Motor neuron (in vitro differentiated cells): ENCODE measurements at regions not wholly inside any gene's neighbourhood (a gene's known extent, or its start where the extent isn't known, plus 50 kb on each side); places are given as distances from the start of the nearest gene placed in this dataset.

Experiments used
- ATAC-seq, 8 experiments: fragments of 200-7000 bp; cut with Tn5 transposase; replicated peaks in 6 of 8; 2 replicates each; pipeline ENCODE4 v1.8.0; 2021; ENCODE audit warnings: mild to moderate bottlenecking in 8 of 8, moderate library complexity in 8 of 8
- H3K27ac ChIP-seq, 2 donors: fragments of 250-450 bp; sonication (Bioruptor Pico); 2 replicates each; pipeline ENCODE4 v1.9.0; 2021; ENCODE audit warnings: antibody characterized with exemption in 2 of 2, mild to moderate bottlenecking in 2 of 2, moderate library complexity in 1 of 2
- H3K4me1 ChIP-seq, 2 donors: fragments of 250-450 bp; sonication (Bioruptor Pico); replicated peaks in 1 of 2; 2 replicates each; pipeline ENCODE4 v1.6.1; 2021; ENCODE audit warnings: antibody characterized with exemption in 2 of 2, mild to moderate bottlenecking in 2 of 2, moderate library complexity in 1 of 2
- H3K4me3 ChIP-seq, 5 donors: fragments of 250-450 bp; sonication (Bioruptor Pico); 2 replicates each; pipeline ENCODE4 v1.9.0; 2021; ENCODE audit warnings: antibody characterized with exemption in 5 of 5, mild to moderate bottlenecking in 5 of 5, moderate library complexity in 4 of 5
- WGBS, 10 experiments: fragments of 450-650 bp; shearing (Covaris generic); methylation state at CpG; one replicate each; pipeline ENCODE4 v1.0.0; 2022; 5-methylcytosine and 5-hydroxymethylcytosine counted together
- in situ Hi-C, 9 experiments: fragments of 400-800 bp; cut with MboI; loops; one replicate each; pipeline ENCODE4 v1.15.0; 2021; ENCODE audit warnings: low sequenced_read_pairs in 9 of 9, low pct_unique_long_range_greater_than_20kb in 2 of 9; ENCODE audit not compliant: unreplicated experiment in 9 of 9

- no peak for ATAC-seq
- in situ Hi-C loops, result loop anchor here in 3 of 9 experiments (25.0 kb wide), 3 partner anchors 119 to 431 kb away; no protein-coding TSS in a partner anchor
- 88 to 100% (median 100%) methylated on average over 1 to 2 of the region's 2 CpGs; no CpG with 5 or more reads in 5 of the 10 experiments for WGBS, 10 experiments
- peaks cover 0 to 3% of the 10 kb centered on the region in 2 donors for H3K4me1 ChIP-seq
- H3K4me3 ChIP-seq, result no peak overlapping the region
- no peak overlapping the region for H3K27ac ChIP-seq
Observed at GRCh38 chr13:44031555-44031954, 151.9 kb downstream of the LACC1 start.

GRCh38 chr13:44032802-44033201 is 153.1 kb downstream of the LACC1 start:
- 0 to 64% (median 43%) methylated on average over 1 to 3 of the region's 3 CpGs; no CpG with 5 or more reads in 1 of the 10 experiments for WGBS, 10 experiments
- ATAC-seq, result peak in 4 of 8 experiments; percentile 42 to 64 (median 56)
- H3K4me1 ChIP-seq, result peaks cover 0 to 3% of the 10 kb centered on the region in 2 donors
- no peak overlapping the region for H3K4me3 ChIP-seq
- H3K27ac ChIP-seq, result no peak overlapping the region
- in situ Hi-C loops, result loop anchor here in 3 of 9 experiments (25.0 kb wide), 3 partner anchors 121 to 429 kb away; no protein-coding TSS in a partner anchor

GRCh38 chr13:44035400-44035799 is 155.7 kb downstream of the LACC1 start:
- no peak overlapping the region for H3K27ac ChIP-seq
- H3K4me1 ChIP-seq, result peaks cover 0 to 3% of the 10 kb centered on the region in 2 donors
- in situ Hi-C loops, result loop anchor here in 3 of 9 experiments (25.0 kb wide), 3 partner anchors 123 to 427 kb away; no protein-coding TSS in a partner anchor
- no peak overlapping the region for H3K4me3 ChIP-seq
- ATAC-seq, result no peak
- 49 to 100% (median 89%) methylated on average over 1 of the region's 1 CpG; no CpG with 5 or more reads in 1 of the 10 experiments for WGBS, 10 experiments

- no peak overlapping the region for H3K27ac ChIP-seq
- in situ Hi-C loops, result loop anchor here in 4 of 9 experiments (10.0 to 25.0 kb wide), 4 partner anchors 128 to 422 kb away; no protein-coding TSS in a partner anchor
- peaks cover 10% of the 10 kb centered on the region in 2 donors for H3K4me1 ChIP-seq
- peak in 1 of 8 experiments; percentile 56 for ATAC-seq
- no peak overlapping the region for H3K4me3 ChIP-seq
- WGBS, 10 experiments, result 38 to 100% (median 83%) methylated on average over 1 of the region's 1 CpG; no CpG with 5 or more reads in 3 of the 10 experiments
Observed at GRCh38 chr13:44040070-44040817, 160.5 kb downstream of the LACC1 start.

- Histone ChIP-seq H3K4me1 (peaks cover 15% of the 10 kb centered on the region in 2 donors), H3K4me3 (no peak overlapping the region), H3K27ac (no peak overlapping the region)
- ATAC-seq, result peak in 1 of 8 experiments; percentile 76
- in situ Hi-C loops, result loop anchor here in 4 of 9 experiments (10.0 to 25.0 kb wide), 4 partner anchors 128 to 422 kb away; no protein-coding TSS in a partner anchor
Observed at GRCh38 chr13:44040818-44041100, 161.1 kb downstream of the LACC1 start.

DNA sequence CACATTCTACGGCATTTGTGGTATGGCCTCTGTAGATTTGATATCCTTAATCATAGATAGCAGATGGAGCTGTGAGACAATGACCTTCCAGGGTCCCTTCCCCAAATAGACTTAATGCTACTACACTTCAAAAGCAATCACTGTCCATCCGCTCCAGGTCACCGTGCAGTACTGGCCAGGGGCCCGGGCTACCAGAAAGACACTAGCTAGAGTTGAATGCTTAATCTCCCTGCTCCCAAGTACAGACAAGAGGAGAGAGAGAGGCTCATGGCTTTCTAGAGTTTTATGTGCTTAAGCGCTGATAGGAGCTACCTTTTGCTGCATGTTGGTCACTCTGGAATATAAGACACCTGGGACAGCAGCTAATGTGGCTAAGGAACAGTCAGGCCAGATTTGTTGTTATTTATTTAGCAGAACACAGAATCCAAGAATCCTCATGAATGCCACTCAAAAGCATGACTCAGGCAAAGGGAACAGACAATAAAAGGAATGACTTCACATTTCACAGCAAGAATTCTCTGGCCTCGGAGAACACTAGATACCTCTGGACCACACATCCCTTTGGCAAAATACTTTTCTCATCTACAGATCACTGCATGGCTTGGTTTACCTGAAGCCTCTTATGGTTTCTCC is 165.0 kb downstream of the LACC1 start:
- Histone ChIP-seq H3K4me1 (peaks cover 20% of the 10 kb centered on the region in 2 donors), H3K27ac (no peak overlapping the region), H3K4me3 (no peak overlapping the region)
- 17 to 100% (median 80%) methylated on average over 1 to 5 of the region's 6 CpGs; no CpG with 5 or more reads in 2 of the 10 experiments for WGBS, 10 experiments
- in situ Hi-C loops, result loop anchor here in 4 of 9 experiments (10.0 to 25.0 kb wide), 4 partner anchors 132 to 418 kb away; no protein-coding TSS in a partner anchor
- peak in 5 of 8 experiments; percentile 74 to 87 (median 81) for ATAC-seq

- in situ Hi-C loops, result loop anchor here in 4 of 9 experiments (10.0 to 25.0 kb wide), 4 partner anchors 133 to 417 kb away; no protein-coding TSS in a partner anchor
Observed at GRCh38 chr13:44045180-44045562, 165.5 kb downstream of the LACC1 start.

GRCh38 chr13:44046428-44046827 is 166.7 kb downstream of the LACC1 start:
- ATAC-seq, result no peak
- in situ Hi-C loops, result loop anchor here in 4 of 9 experiments (10.0 to 25.0 kb wide), 4 partner anchors 134 to 416 kb away; no protein-coding TSS in a partner anchor
- Histone ChIP-seq H3K27ac (no peak overlapping the region), H3K4me1 (peaks cover 22 to 27% of the 10 kb centered on the region in 2 donors), H3K4me3 (no peak overlapping the region)
- WGBS, 10 experiments, result 25 to 100% (median 91%) methylated on average over 1 to 4 of the region's 5 CpGs; no CpG with 5 or more reads in 2 of the 10 experiments

More at GRCh38 chr13:44045180-44045562, 165.5 kb downstream of the LACC1 start:
- 20 to 100% (median 60%) methylated on average over 1 to 3 of the region's 3 CpGs; no CpG with 5 or more reads in 3 of the 10 experiments for WGBS, 10 experiments
- H3K4me3 ChIP-seq, result no peak overlapping the region
- no peak overlapping the region for H3K27ac ChIP-seq
- peaks cover 20 to 21% of the 10 kb centered on the region in 2 donors for H3K4me1 ChIP-seq
- peak in 5 of 8 experiments; percentile 74 to 92 (median 86) for ATAC-seq

- Histone ChIP-seq H3K4me1 (peaks cover 41 to 46% of the 10 kb centered on the region in 2 donors), H3K4me3 (no peak overlapping the region), H3K27ac (no peak overlapping the region)
- ATAC-seq, result peak in 1 of 8 experiments; percentile 69
- in situ Hi-C loops, result loop anchor here in 4 of 9 experiments (10.0 to 25.0 kb wide), 4 partner anchors 136 to 414 kb away; no protein-coding TSS in a partner anchor
- WGBS, 10 experiments, result 23 to 100% (median 82%) methylated on average over 1 to 3 of the region's 3 CpGs; no CpG with 5 or more reads in 4 of the 10 experiments
Observed at GRCh38 chr13:44048326-44048725, 168.6 kb downstream of the LACC1 start.

- in situ Hi-C loops, result loop anchor here in 4 of 9 experiments (10.0 to 25.0 kb wide), 4 partner anchors 137 to 413 kb away; no protein-coding TSS in a partner anchor
- H3K4me3 ChIP-seq, result no peak overlapping the region
- 22 to 100% (median 69%) methylated on average over 1 to 3 of the region's 3 CpGs for WGBS, 10 experiments
- no peak overlapping the region for H3K27ac ChIP-seq
- no peak for ATAC-seq
- H3K4me1 ChIP-seq, result peaks cover 42 to 50% of the 10 kb centered on the region in 2 donors
Observed at GRCh38 chr13:44049081-44049945, 169.6 kb downstream of the LACC1 start.

GRCh38 chr13:44050450-44051063 is 170.9 kb downstream of the LACC1 start:
- H3K4me1 ChIP-seq, result peaks cover 30 to 40% of the 10 kb centered on the region in 2 donors
- no peak for ATAC-seq
- no peak overlapping the region for H3K27ac ChIP-seq
- in situ Hi-C loops, result loop anchor here in 1 of 9 experiments (25.0 kb wide), 1 partner anchor 387 kb away; no protein-coding TSS in a partner anchor
- WGBS, 10 experiments, result 0 to 100% (median 29%) methylated on average over 1 to 3 of the region's 3 CpGs
- no peak overlapping the region for H3K4me3 ChIP-seq
